IMR-90 (cell line): ENCODE measurements at regions not wholly inside any gene's neighbourhood (a gene's known extent, or its start where the extent isn't known, plus 50 kb on each side); places are given as distances from the start of the nearest gene placed in this dataset.

Experiments used
- ATAC-seq: fragments of 200-7000 bp; cut with Tn5 transposase; 2 replicates; pipeline ENCODE4 v1.9.1; 2020; ENCODE audit warnings: low read depth, mild to moderate bottlenecking, moderate library complexity
- BruUV-seq: library from RNA; stranded (reverse); fragments of 400-500 nt; replicated peaks from 2 replicates; lab custom pipeline; 2021; lab: Mats Ljungman, UMichigan
- CTCF ChIA-PET: fragments of 300-600 bp; formaldehyde crosslinking; extraction: SDS; loops from one replicate; lab custom pipeline; 2021; ENCODE audit warnings: antibody characterized with exemption; lab: Yijun Ruan, JAX
- POLR2A ChIA-PET: fragments of 300-600 bp; sonication (Branson Sonifier 250); formaldehyde crosslinking; loops from one replicate; lab custom pipeline; 2022; ENCODE audit warnings: antibody characterized with exemption; ENCODE audit not compliant: unreplicated experiment; lab: Charles Lee
- DNase-seq: peaks from one replicate; pipeline ENCODE4 v3.0.0; 2013
- H2AFZ ChIP-seq: replicated peaks from 2 replicates; pipeline ENCODE3; 2013; ENCODE audit warnings: low read length, mild to moderate bottlenecking; ENCODE audit not compliant: poor library complexity
- H2AK5ac ChIP-seq: 2 replicates; pipeline ENCODE4 v1.6.1; 2013; ENCODE audit warnings: low read depth, low read length, inconsistent platforms
- H2AK9ac ChIP-seq: replicated peaks from 2 replicates; pipeline ENCODE3; 2013; ENCODE audit warnings: mild to moderate bottlenecking, low read depth, low read length, moderate library complexity; ENCODE audit not compliant: poor library complexity
- H2BK120ac ChIP-seq: 2 replicates; pipeline ENCODE4 v1.6.1; 2013; ENCODE audit warnings: low read depth, low read length, inconsistent platforms
- H2BK15ac ChIP-seq: 3 replicates; pipeline ENCODE4 v1.6.1; 2013; ENCODE audit warnings: low read depth, low read length, inconsistent platforms
- H2BK20ac ChIP-seq: 2 replicates; pipeline ENCODE4 v1.6.1; 2013; ENCODE audit warnings: low read depth, mild to moderate bottlenecking, inconsistent platforms, low read length, moderate library complexity
- H2BK5ac ChIP-seq: 2 replicates; pipeline ENCODE4 v1.6.1; 2013; ENCODE audit warnings: mild to moderate bottlenecking, low read depth, low read length, inconsistent platforms; ENCODE audit not compliant: poor library complexity, severe bottlenecking
- H3K14ac ChIP-seq: replicated peaks from 2 replicates; pipeline ENCODE4 v1.6.1; 2013; ENCODE audit warnings: low read depth, low read length, inconsistent platforms
- H3K18ac ChIP-seq: 2 replicates; pipeline ENCODE4 v1.6.1; 2013; ENCODE audit warnings: low read depth, low read length, control low read depth
- H3K23ac ChIP-seq: 2 replicates; pipeline ENCODE4 v1.6.1; 2013; ENCODE audit warnings: low read depth, low read length, inconsistent platforms
- H3K27ac ChIP-seq: 2 replicates; pipeline ENCODE4 v1.5.1; 2013; ENCODE audit warnings: mild to moderate bottlenecking, control low read depth, low read length; ENCODE audit not compliant: insufficient read depth
- H3K27me3 ChIP-seq: 2 replicates; pipeline ENCODE4 v1.6.1; 2013; ENCODE audit warnings: low read length; ENCODE audit not compliant: control insufficient read depth, insufficient read depth
- H3K36me3 ChIP-seq: 2 replicates; pipeline ENCODE4 v1.6.1; 2013; ENCODE audit warnings: low read length, mixed read lengths; ENCODE audit not compliant: control insufficient read depth, insufficient read depth
- H3K4ac ChIP-seq: 2 replicates; pipeline ENCODE4 v1.6.1; 2013; ENCODE audit warnings: low read depth, low read length, inconsistent platforms
- H3K4me1 ChIP-seq: 2 replicates; pipeline ENCODE4 v1.6.1; 2013; ENCODE audit warnings: low read length, mixed read lengths; ENCODE audit not compliant: control insufficient read depth, insufficient read depth
- H3K4me2 ChIP-seq: 2 replicates; pipeline ENCODE4 v1.6.1; 2013; ENCODE audit warnings: low read depth, mild to moderate bottlenecking, control low read depth, low read length, moderate library complexity
- H3K4me3 ChIP-seq: 2 replicates; pipeline ENCODE4 v1.5.1; 2013; ENCODE audit warnings: low read depth, mild to moderate bottlenecking, control low read depth, low read length, moderate library complexity; ENCODE audit not compliant: insufficient read depth
- H3K56ac ChIP-seq: 2 replicates; pipeline ENCODE4 v1.6.1; 2013; ENCODE audit warnings: low read length, inconsistent platforms; ENCODE audit not compliant: insufficient read depth; ENCODE audit errors: extremely low read depth
- H3K79me1 ChIP-seq, 2 experiments: 2 replicates each; pipeline ENCODE4 v1.6.1; 2013; ENCODE audit warnings: low read length in 2 of 2, inconsistent platforms in 1 of 2, low read depth in 1 of 2
- H3K9ac ChIP-seq: 2 replicates; pipeline ENCODE4 v1.6.1; 2013; ENCODE audit warnings: low read depth, low read length, control low read depth
- H3K9me1 ChIP-seq: 2 replicates; pipeline ENCODE4 v1.6.1; 2013; ENCODE audit warnings: low read length, inconsistent platforms; ENCODE audit not compliant: insufficient read depth
- H3K9me3 ChIP-seq: 2 replicates; pipeline ENCODE4 v1.6.1; 2013; ENCODE audit warnings: low read length; ENCODE audit not compliant: control insufficient read depth, insufficient read depth
- H4K20me1 ChIP-seq: 2 replicates; pipeline ENCODE4 v1.6.1; 2013; ENCODE audit warnings: low read length, inconsistent platforms; ENCODE audit not compliant: insufficient read depth
- H4K5ac ChIP-seq: 2 replicates; pipeline ENCODE4 v1.6.1; 2013; ENCODE audit warnings: mild to moderate bottlenecking, low read depth, low read length, control low read depth
- H4K8ac ChIP-seq, 2 experiments: 2 replicates each; pipeline ENCODE4 v1.6.1; 2013; ENCODE audit warnings: low read depth in 2 of 2, low read length in 2 of 2, control low read depth in 1 of 2, inconsistent platforms in 1 of 2
- H4K91ac ChIP-seq: 2 replicates; pipeline ENCODE4 v1.6.1; 2013; ENCODE audit warnings: low read depth, low read length, inconsistent platforms; ENCODE audit not compliant: insufficient read depth
- BHLHE40 ChIP-seq: fragments of 150-350 bp; IDR thresholded peaks from 2 replicates; pipeline ENCODE4 v1.6.1; 2016; ENCODE audit warnings: mild to moderate bottlenecking, low read depth, low read length
- CHD1 ChIP-seq: IDR thresholded peaks from 2 replicates; pipeline ENCODE4 v1.6.1; 2012; ENCODE audit warnings: low read depth, low read length, improper control_type of control experiment
- MAFK ChIP-seq: IDR thresholded peaks from 2 replicates; pipeline ENCODE4 v1.6.1; 2012; ENCODE audit warnings: low read depth, low read length, improper control_type of control experiment
- MXI1 ChIP-seq: IDR thresholded peaks from 2 replicates; pipeline ENCODE4 v1.6.1; 2012; ENCODE audit warnings: low read depth, mild to moderate bottlenecking, low read length, moderate library complexity, borderline replicate concordance
- NFE2L2 ChIP-seq: fragments of 150-350 bp; IDR thresholded peaks from 2 replicates; pipeline ENCODE4 v1.6.1; 2016; ENCODE audit warnings: low read depth, mild to moderate bottlenecking, low read length
- SMC3 ChIP-seq: fragments of 150-350 bp; IDR thresholded peaks from 2 replicates; pipeline ENCODE4 v1.6.1; 2016; ENCODE audit warnings: low read depth, mild to moderate bottlenecking, antibody characterized with exemption, low read length, moderate library complexity
- WGBS, 2 experiments: methylation state at CpG; one replicate each; pipeline versions ENCODE4 v1.1.5 to v1.1.7; 2013; ENCODE audit warnings: missing lambda C conversion rate in 2 of 2; ENCODE audit not compliant: insufficient read length in 1 of 2; ENCODE audit errors: extremely low coverage in 2 of 2; 5-methylcytosine and 5-hydroxymethylcytosine counted together
- dilution Hi-C: fragments of 300-500 bp; cut with HindIII; formaldehyde crosslinking; loops from one replicate; pipeline ENCODE4 v1.14.3; 2018; ENCODE audit warnings: low sequenced_read_pairs; ENCODE audit not compliant: unreplicated experiment
- in situ Hi-C: fragments of 300-500 bp; cut with MboI; formaldehyde crosslinking; loops from 3 replicates; pipeline ENCODE4 v1.14.3; 2019; ENCODE audit warnings: low sequenced_read_pairs, inconsistent platforms, mixed read lengths
- intact Hi-C: fragments of 100-400 bp; cut with micrococcal nuclease; formaldehyde crosslinking; loops from 2 replicates; pipeline ENCODE4 v1.10.0; 2022
- TF ChIP-seq, protein P1 (sequence below): conservative IDR thresholded peaks from 2 replicates; pipeline ENCODE4 v1.5.1; 2012; ENCODE audit warnings: mild to moderate bottlenecking, low read depth, low read length, improper control_type of control experiment
- TF ChIP-seq, protein P2 (sequence below): fragments of 150-350 bp; IDR thresholded peaks from 2 replicates; pipeline ENCODE4 v1.6.1; 2016; ENCODE audit warnings: low read depth, mild to moderate bottlenecking, low read length, moderate library complexity, borderline replicate concordance

DNA sequence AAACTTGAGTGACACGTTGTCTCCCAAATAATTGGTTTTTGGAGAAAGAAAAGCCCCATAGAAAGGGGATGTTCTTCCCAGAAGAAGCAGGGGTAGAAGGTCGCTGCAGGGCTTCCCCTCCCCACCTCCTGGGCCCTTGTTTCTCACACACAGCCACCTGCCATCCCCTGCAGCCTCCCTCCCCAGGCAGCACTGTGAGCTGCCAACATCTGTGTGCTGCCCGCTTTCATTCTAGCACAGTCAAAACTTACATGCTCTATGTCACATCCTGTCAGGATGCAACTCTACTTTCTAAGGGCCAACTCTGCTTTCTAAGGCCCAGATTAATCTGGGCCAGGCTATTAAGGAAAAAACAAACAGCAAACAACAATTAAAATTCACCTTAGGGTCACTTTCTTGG is 309.4 kb upstream of the ZC3H12C start:
- TF ChIP-seq MXI1: no peak
- no peak for TF ChIP-seq CHD1
- TF ChIP-seq BHLHE40: no peak
- no peak for TF ChIP-seq SMC3
- TF ChIP-seq, protein P1, sequence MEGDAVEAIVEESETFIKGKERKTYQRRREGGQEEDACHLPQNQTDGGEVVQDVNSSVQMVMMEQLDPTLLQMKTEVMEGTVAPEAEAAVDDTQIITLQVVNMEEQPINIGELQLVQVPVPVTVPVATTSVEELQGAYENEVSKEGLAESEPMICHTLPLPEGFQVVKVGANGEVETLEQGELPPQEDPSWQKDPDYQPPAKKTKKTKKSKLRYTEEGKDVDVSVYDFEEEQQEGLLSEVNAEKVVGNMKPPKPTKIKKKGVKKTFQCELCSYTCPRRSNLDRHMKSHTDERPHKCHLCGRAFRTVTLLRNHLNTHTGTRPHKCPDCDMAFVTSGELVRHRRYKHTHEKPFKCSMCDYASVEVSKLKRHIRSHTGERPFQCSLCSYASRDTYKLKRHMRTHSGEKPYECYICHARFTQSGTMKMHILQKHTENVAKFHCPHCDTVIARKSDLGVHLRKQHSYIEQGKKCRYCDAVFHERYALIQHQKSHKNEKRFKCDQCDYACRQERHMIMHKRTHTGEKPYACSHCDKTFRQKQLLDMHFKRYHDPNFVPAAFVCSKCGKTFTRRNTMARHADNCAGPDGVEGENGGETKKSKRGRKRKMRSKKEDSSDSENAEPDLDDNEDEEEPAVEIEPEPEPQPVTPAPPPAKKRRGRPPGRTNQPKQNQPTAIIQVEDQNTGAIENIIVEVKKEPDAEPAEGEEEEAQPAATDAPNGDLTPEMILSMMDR: no peak
- no peak for TF ChIP-seq NFE2L2
- no peak for TF ChIP-seq MAFK
- TF ChIP-seq, protein P2, sequence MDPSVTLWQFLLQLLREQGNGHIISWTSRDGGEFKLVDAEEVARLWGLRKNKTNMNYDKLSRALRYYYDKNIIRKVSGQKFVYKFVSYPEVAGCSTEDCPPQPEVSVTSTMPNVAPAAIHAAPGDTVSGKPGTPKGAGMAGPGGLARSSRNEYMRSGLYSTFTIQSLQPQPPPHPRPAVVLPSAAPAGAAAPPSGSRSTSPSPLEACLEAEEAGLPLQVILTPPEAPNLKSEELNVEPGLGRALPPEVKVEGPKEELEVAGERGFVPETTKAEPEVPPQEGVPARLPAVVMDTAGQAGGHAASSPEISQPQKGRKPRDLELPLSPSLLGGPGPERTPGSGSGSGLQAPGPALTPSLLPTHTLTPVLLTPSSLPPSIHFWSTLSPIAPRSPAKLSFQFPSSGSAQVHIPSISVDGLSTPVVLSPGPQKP: no peak
- ChIA-PET POLR2A (interaction anchor here (0.6 kb wide), 1 partner anchor 484 kb away, joined by 4 read pairs; no protein-coding TSS in a partner anchor), CTCF (no interaction called here)
- no peak overlapping the region for H4K8ac ChIP-seq
- H3K56ac ChIP-seq: no peak overlapping the region
- no peak overlapping the region for H4K5ac ChIP-seq
- no peak overlapping the region for H3K14ac ChIP-seq
- no peaks in the 10 kb centered on the region for H3K36me3 ChIP-seq
- no peak overlapping the region for H3K4me2 ChIP-seq
- H2BK15ac ChIP-seq: no peak overlapping the region
- no peaks in the 10 kb centered on the region; the same call in 1 of the 2 replicates for H3K27me3 ChIP-seq
- H3K27ac ChIP-seq: no peak overlapping the region
- no peak overlapping the region for H3K4me3 ChIP-seq
- no peak overlapping the region for H3K9ac ChIP-seq
- H4K91ac ChIP-seq: no peak overlapping the region
- H3K79me1 ChIP-seq: no peaks in the 10 kb centered on the region
- in situ Hi-C loops (no loop called here), intact Hi-C loops (no loop called here), dilution Hi-C loops (no loop called here)
- H3K23ac ChIP-seq: no peak overlapping the region
- no peak overlapping the region for H3K18ac ChIP-seq
- no peak overlapping the region for H3K4ac ChIP-seq
- H3K9me1 ChIP-seq: no peaks in the 10 kb centered on the region
- H2BK5ac ChIP-seq: no peak overlapping the region
- no peak overlapping the region for H2BK20ac ChIP-seq
- no CpG with 5 or more reads among the region's 3 CpGs for WGBS, 2 experiments
- no peak overlapping the region for H2BK120ac ChIP-seq
- no peak overlapping the region for H2AK5ac ChIP-seq
- DNase-seq: no peak
- H3K4me1 ChIP-seq: no peaks in the 10 kb centered on the region
- no peak for ATAC-seq
- no peak overlapping the region for H2AFZ ChIP-seq
- no TSS peak for BruUV-seq
- H4K20me1 ChIP-seq: no peaks in the 10 kb centered on the region
- H3K9me3 ChIP-seq: no peaks in the 10 kb centered on the region
- H2AK9ac ChIP-seq: no peak overlapping the region
